Suprapubic skin (tissue), 4 donors: ENCODE measurements at regions not wholly inside any gene's neighbourhood (a gene's known extent, or its start where the extent isn't known, plus 50 kb on each side); places are given as distances from the start of the nearest gene placed in this dataset.

Experiments
- DNase-seq, 2 donors: peaks; one replicate each; pipeline ENCODE4 v3.0.0-alpha.2; 2019; ENCODE audit warnings: low spot score in 2 of 2
- H3K27ac ChIP-seq: fragments of 200-600 bp; sonication (generic); one replicate; pipeline ENCODE4 v1.5.1; 2019
- H3K27me3 ChIP-seq: fragments of 200-600 bp; sonication (generic); one replicate; pipeline ENCODE4 v1.5.1; 2019
- H3K36me3 ChIP-seq: fragments of 200-600 bp; sonication (generic); one replicate; pipeline ENCODE4 v1.5.1; 2019
- H3K4me1 ChIP-seq: fragments of 200-600 bp; sonication (generic); one replicate; pipeline ENCODE4 v1.5.1; 2019
- H3K4me3 ChIP-seq: fragments of 200-600 bp; sonication (generic); one replicate; pipeline ENCODE4 v1.5.1; 2019; ENCODE audit warnings: mild to moderate bottlenecking
- H3K9me3 ChIP-seq: fragments of 200-600 bp; sonication (generic); one replicate; pipeline ENCODE4 v1.5.1; 2019
- CTCF ChIP-seq, 2 donors: fragments of 200-600 bp in 1 of 2; fragments of 450-650 bp in 1 of 2; sonication (generic) in 1 of 2; IDR thresholded peaks; one replicate each; pipeline ENCODE4 v1.5.1; 2016 to 2019; ENCODE audit warnings: antibody characterized with exemption in 2 of 2, mild to moderate bottlenecking in 1 of 2, moderate library complexity in 1 of 2
- EP300 ChIP-seq: sonication (generic); formaldehyde crosslinking; IDR thresholded peaks from one replicate; pipeline ENCODE4 v1.6.1; 2017; ENCODE audit warnings: antibody characterized with exemption
- POLR2A ChIP-seq, 2 donors: fragments of 450-650 bp; IDR thresholded peaks; one replicate each; pipeline ENCODE4 v1.6.1; 2017; ENCODE audit warnings: antibody characterized with exemption in 2 of 2, mild to moderate bottlenecking in 2 of 2, moderate library complexity in 2 of 2
- POLR2AphosphoS5 ChIP-seq, 3 donors: sonication (generic); formaldehyde crosslinking; IDR thresholded peaks; one replicate each; pipeline ENCODE4 v1.6.1; 2017; ENCODE audit warnings: antibody characterized with exemption in 3 of 3
- WGBS: methylation state at CpG from one replicate; pipeline ENCODE4 v1.1.5; 2018; 5-methylcytosine and 5-hydroxymethylcytosine counted together

- no peaks in the 10 kb centered on the region for H3K9me3 ChIP-seq
- H3K4me1 ChIP-seq: no peaks in the 10 kb centered on the region
- 60% methylated on average over 7 of the region's 8 CpGs for WGBS
- H3K27ac ChIP-seq: no peak overlapping the region
- H3K27me3 ChIP-seq: peaks cover 41% of the 10 kb centered on the region
- DNase-seq: no peak
- TF ChIP-seq EP300 (no peak), POLR2AphosphoS5 (IDR thresholded peaks at IDR 0.05) (no peak), POLR2A (IDR thresholded peaks at IDR 0.05) (no peak), CTCF (IDR thresholded peaks at IDR 0.05) (no peak)
- no peaks in the 10 kb centered on the region for H3K36me3 ChIP-seq
- no peak overlapping the region for H3K4me3 ChIP-seq
These were observed 465.9 kb downstream of the NPHP4 start for GRCh38 chr1:5526385-5526750.

GRCh38 chr1:5525597-5526384 lies 466.4 kb downstream of the NPHP4 start:
- peaks cover 41% of the 10 kb centered on the region for H3K27me3 ChIP-seq
- H3K4me3 ChIP-seq: no peak overlapping the region
- 78% methylated on average over 23 of the region's 27 CpGs for WGBS
- H3K27ac ChIP-seq: no peak overlapping the region
- DNase-seq: no peak
- TF ChIP-seq CTCF (IDR thresholded peaks at IDR 0.05) (no peak), POLR2AphosphoS5 (IDR thresholded peaks at IDR 0.05) (no peak), EP300 (no peak), POLR2A (IDR thresholded peaks at IDR 0.05) (no peak)
- no peaks in the 10 kb centered on the region for H3K4me1 ChIP-seq
- H3K36me3 ChIP-seq: no peaks in the 10 kb centered on the region
- H3K9me3 ChIP-seq: no peaks in the 10 kb centered on the region

- H3K27me3 ChIP-seq: peaks cover 45% of the 10 kb centered on the region
- H3K36me3 ChIP-seq: no peaks in the 10 kb centered on the region
- no peak overlapping the region for H3K27ac ChIP-seq
- TF ChIP-seq CTCF (IDR thresholded peaks at IDR 0.05): no peak
- TF ChIP-seq POLR2AphosphoS5 (IDR thresholded peaks at IDR 0.05): no peak
- TF ChIP-seq EP300: no peak
- TF ChIP-seq POLR2A (IDR thresholded peaks at IDR 0.05): no peak
- no peak for DNase-seq
- WGBS: 63% methylated on average over 14 of the region's 14 CpGs
- no peaks in the 10 kb centered on the region for H3K9me3 ChIP-seq
- H3K4me3 ChIP-seq: no peak overlapping the region
- H3K4me1 ChIP-seq: no peaks in the 10 kb centered on the region
These were observed 469.6 kb downstream of the NPHP4 start for GRCh38 chr1:5522531-5523145.

- Histone ChIP-seq H3K9me3 (no peaks in the 10 kb centered on the region), H3K36me3 (no peaks in the 10 kb centered on the region), H3K27ac (no peak overlapping the region), H3K4me3 (no peak overlapping the region), H3K27me3 (peaks cover 30% of the 10 kb centered on the region), H3K4me1 (no peaks in the 10 kb centered on the region)
- TF ChIP-seq POLR2A (IDR thresholded peaks at IDR 0.05) (no peak), CTCF (IDR thresholded peaks at IDR 0.05) (no peak), POLR2AphosphoS5 (IDR thresholded peaks at IDR 0.05) (no peak)
- WGBS: 80% methylated on average over 8 of the region's 10 CpGs
- peak in 1 of 2 donors; percentile 49 for DNase-seq
These were observed 472.7 kb downstream of the NPHP4 start for GRCh38 chr1:5519366-5520135.

GRCh38 chr1:5516756-5517155 lies 475.5 kb downstream of the NPHP4 start:
- no peaks in the 10 kb centered on the region for H3K9me3 ChIP-seq
- 88% methylated on average over 5 of the region's 10 CpGs for WGBS
- peaks cover 9% of the 10 kb centered on the region for H3K4me1 ChIP-seq
- H3K27me3 ChIP-seq: peaks cover 10% of the 10 kb centered on the region
- no peak overlapping the region for H3K4me3 ChIP-seq
- no peak overlapping the region for H3K27ac ChIP-seq
- TF ChIP-seq EP300 (no peak), POLR2A (IDR thresholded peaks at IDR 0.05) (no peak), CTCF (IDR thresholded peaks at IDR 0.05) (no peak), POLR2AphosphoS5 (IDR thresholded peaks at IDR 0.05) (no peak)
- peak; percentile 30 to 43 for DNase-seq
- no peaks in the 10 kb centered on the region for H3K36me3 ChIP-seq
